ENCODE measurements at regions not wholly inside any gene's neighbourhood (a gene's known extent, or its start where the extent isn't known, plus 50 kb on each side); places are given as distances from the start of the nearest gene placed in this dataset.

- no peak for ATAC-seq (ENCODE audit: poor library complexity)
Measured at GRCh38 chr5:173711466-173711865, 95.0 kb upstream of the BOD1 start.

GRCh38 chr5:173712609-173713175 is 96.2 kb upstream of the BOD1 start:
- no peak for TF ChIP-seq CTCF (IDR thresholded peaks at IDR 0.05)
- Mint-ChIP-seq H3K4me1 (ENCODE audit: low read depth) (no peaks in the 10 kb centered on the region), H3K36me3 (ENCODE audit: low read depth) (no peaks in the 10 kb centered on the region), H3K27me3 (no peaks in the 10 kb centered on the region), H3K9me3 (no peaks in the 10 kb centered on the region), H3K27ac (no peak overlapping the region), H3K4me3 (no peak overlapping the region)
- ATAC-seq (ENCODE audit: poor library complexity) (no peak), DNase-seq (no peak)
- ChIA-PET POLR2A (interaction anchor here (0.6 kb wide), 1 partner anchor 264 kb away, joined by 5 read pairs; no protein-coding TSS in a partner anchor), CTCF (no interaction called here)
- H3K27me3 ChIP-seq (ENCODE audit: control insufficient read depth in 1 of 2, insufficient read depth in 2 of 2, low read length in 2 of 2): no peaks in the 10 kb centered on the region
- intact Hi-C loops (cut with DNase I, micrococcal nuclease): no loop called here
- no peak overlapping the region for H3K27ac ChIP-seq (ENCODE audit: low read depth in 1 of 2, low read length in 2 of 2)
- H3K4me3 ChIP-seq (ENCODE audit: low read length): no peak overlapping the region
- no peaks in the 10 kb centered on the region for H3K4me1 ChIP-seq (ENCODE audit: insufficient read depth, low read length)
- no peaks in the 10 kb centered on the region for H3K36me3 ChIP-seq (ENCODE audit: insufficient read depth, low read length)
- no peaks in the 10 kb centered on the region for H3K9me3 ChIP-seq (ENCODE audit: control insufficient read depth in 1 of 2, insufficient read depth in 1 of 2, low read length in 2 of 2)

More at GRCh38 chr5:173711466-173711865, 95.0 kb upstream of the BOD1 start:
- Histone ChIP-seq H3K27me3 (ENCODE audit: control insufficient read depth in 1 of 2, insufficient read depth in 2 of 2, low read length in 2 of 2) (no peaks in the 10 kb centered on the region), H3K9me3 (ENCODE audit: control insufficient read depth in 1 of 2, insufficient read depth in 1 of 2, low read length in 2 of 2) (no peaks in the 10 kb centered on the region), H3K36me3 (ENCODE audit: insufficient read depth, low read length) (no peaks in the 10 kb centered on the region), H3K4me1 (ENCODE audit: insufficient read depth, low read length) (no peaks in the 10 kb centered on the region), H3K27ac (ENCODE audit: low read depth in 1 of 2, low read length in 2 of 2) (no peak overlapping the region), H3K4me3 (ENCODE audit: low read length) (no peak overlapping the region)
- intact Hi-C loops (cut with DNase I, micrococcal nuclease): no loop called here
- Mint-ChIP-seq H3K36me3 (ENCODE audit: low read depth) (no peaks in the 10 kb centered on the region), H3K27ac (no peak overlapping the region), H3K9me3 (no peaks in the 10 kb centered on the region), H3K4me3 (no peak overlapping the region), H3K27me3 (no peaks in the 10 kb centered on the region), H3K4me1 (ENCODE audit: low read depth) (no peaks in the 10 kb centered on the region)
- ChIA-PET CTCF (no interaction called here), POLR2A (no interaction called here)
- no peak for DNase-seq
- no peak for TF ChIP-seq CTCF (IDR thresholded peaks at IDR 0.05)

- Histone ChIP-seq H3K27ac (ENCODE audit: low read depth in 1 of 2, low read length in 2 of 2) (no peak overlapping the region), H3K4me1 (ENCODE audit: insufficient read depth, low read length) (no peaks in the 10 kb centered on the region), H3K36me3 (ENCODE audit: insufficient read depth, low read length) (no peaks in the 10 kb centered on the region), H3K27me3 (ENCODE audit: control insufficient read depth in 1 of 2, insufficient read depth in 2 of 2, low read length in 2 of 2) (no peaks in the 10 kb centered on the region), H3K4me3 (ENCODE audit: low read length) (no peak overlapping the region), H3K9me3 (ENCODE audit: control insufficient read depth in 1 of 2, insufficient read depth in 1 of 2, low read length in 2 of 2) (no peaks in the 10 kb centered on the region)
- intact Hi-C loops (cut with DNase I, micrococcal nuclease): no loop called here
- H3K9me3 Mint-ChIP-seq: no peaks in the 10 kb centered on the region
- no peaks in the 10 kb centered on the region for H3K27me3 Mint-ChIP-seq
- H3K4me1 Mint-ChIP-seq (ENCODE audit: low read depth): no peaks in the 10 kb centered on the region
- CTCF ChIA-PET: no interaction called here
- DNase-seq (peak in 1 of 14 experiments; percentile 59), ATAC-seq (ENCODE audit: poor library complexity) (no peak)
- no peak overlapping the region for H3K27ac Mint-ChIP-seq
- POLR2A ChIA-PET: no interaction called here
- no peak overlapping the region for H3K4me3 Mint-ChIP-seq
- no peak for TF ChIP-seq CTCF (IDR thresholded peaks at IDR 0.05)
- H3K36me3 Mint-ChIP-seq (ENCODE audit: low read depth): no peaks in the 10 kb centered on the region
Measured at GRCh38 chr5:173714551-173715428, 98.3 kb upstream of the BOD1 start.

Data from CD4-positive, alpha-beta T cell (primary cell).